ENCODE measurements at regions not wholly inside any gene's neighbourhood (a gene's known extent, or its start where the extent isn't known, plus 50 kb on each side); places are given as distances from the start of the nearest gene placed in this dataset.

DNA sequence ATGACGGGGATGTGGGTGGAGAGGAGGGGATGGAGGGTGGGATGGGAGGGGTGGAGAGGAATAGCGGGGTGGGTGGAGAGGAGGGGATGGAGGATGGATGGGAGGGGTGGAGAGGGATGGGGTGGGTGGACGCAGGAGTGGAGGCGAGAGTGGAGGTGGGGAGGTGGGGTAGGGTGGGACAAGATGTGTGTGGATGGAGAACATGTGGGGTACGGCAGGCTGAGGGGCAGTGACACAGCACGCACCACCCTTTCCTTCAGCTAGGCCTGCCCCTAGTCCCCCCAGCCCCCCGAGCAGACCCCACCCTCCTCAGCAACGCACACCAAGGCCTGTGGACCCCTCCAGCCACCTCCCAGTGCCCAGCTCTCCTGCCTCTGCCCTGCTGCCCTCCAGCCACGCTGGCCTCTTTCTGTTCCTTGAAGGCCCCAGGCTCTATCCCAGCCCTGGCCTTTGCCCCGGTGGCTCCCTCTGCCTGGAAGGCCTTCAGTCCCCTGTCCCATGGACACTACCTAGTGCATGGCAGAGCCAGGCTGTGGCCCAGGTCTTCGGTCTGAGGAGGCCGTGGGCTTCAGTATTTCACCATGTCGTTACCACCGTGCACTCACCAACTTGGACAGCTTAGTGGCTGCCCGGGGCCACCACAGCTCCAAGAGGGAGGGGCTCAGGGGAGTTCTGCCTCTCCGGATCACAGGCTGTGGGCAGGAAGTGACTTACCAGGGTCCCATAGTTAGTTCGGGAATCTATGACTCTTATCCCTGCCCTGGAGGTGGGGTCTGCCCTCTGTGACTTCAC is 78.4 kb upstream of the PMEPA1 start:
- Histone ChIP-seq H3K27ac (ENCODE audit: low read depth in 1 of 2, low read length in 1 of 2) (no peak overlapping the region), H3K4me3 (ENCODE audit: low read length in 2 of 2) (no peak overlapping the region), H3K27me3 (ENCODE audit: control insufficient read depth in 2 of 2, insufficient read depth in 1 of 2, low read length in 1 of 2) (no peaks in the 10 kb centered on the region), H3K9me3 (ENCODE audit: control insufficient read depth in 2 of 2, insufficient read depth in 1 of 2, low read length in 1 of 2) (no peaks in the 10 kb centered on the region), H3K4me1 (ENCODE audit: control insufficient read depth in 2 of 2, insufficient read depth in 2 of 2, low read length in 2 of 2) (no peaks in the 10 kb centered on the region), H3K36me3 (ENCODE audit: control insufficient read depth in 2 of 2, insufficient read depth in 2 of 2, low read length in 1 of 2) (no peaks in the 10 kb centered on the region)
- WGBS = 95% methylated on average over 17 of the region's 17 CpGs
- no peak for DNase-seq (ENCODE audit: low read depth in 6 of 9, low spot score in 9 of 9)

- Histone ChIP-seq H3K27ac (ENCODE audit: low read depth in 1 of 2, low read length in 1 of 2) (no peak overlapping the region), H3K27me3 (ENCODE audit: control insufficient read depth in 2 of 2, insufficient read depth in 1 of 2, low read length in 1 of 2) (no peaks in the 10 kb centered on the region), H3K4me3 (ENCODE audit: low read length in 2 of 2) (no peak overlapping the region), H3K9me3 (ENCODE audit: control insufficient read depth in 2 of 2, insufficient read depth in 1 of 2, low read length in 1 of 2) (no peaks in the 10 kb centered on the region), H3K4me1 (ENCODE audit: control insufficient read depth in 2 of 2, insufficient read depth in 2 of 2, low read length in 2 of 2) (no peaks in the 10 kb centered on the region), H3K36me3 (ENCODE audit: control insufficient read depth in 2 of 2, insufficient read depth in 2 of 2, low read length in 1 of 2) (no peaks in the 10 kb centered on the region)
- no peak for DNase-seq (ENCODE audit: low read depth in 6 of 9, low spot score in 9 of 9)
- WGBS = 94% methylated on average over 10 of the region's 10 CpGs
Measured at GRCh38 chr20:57787151-57787989, 77.6 kb upstream of the PMEPA1 start.

DNA sequence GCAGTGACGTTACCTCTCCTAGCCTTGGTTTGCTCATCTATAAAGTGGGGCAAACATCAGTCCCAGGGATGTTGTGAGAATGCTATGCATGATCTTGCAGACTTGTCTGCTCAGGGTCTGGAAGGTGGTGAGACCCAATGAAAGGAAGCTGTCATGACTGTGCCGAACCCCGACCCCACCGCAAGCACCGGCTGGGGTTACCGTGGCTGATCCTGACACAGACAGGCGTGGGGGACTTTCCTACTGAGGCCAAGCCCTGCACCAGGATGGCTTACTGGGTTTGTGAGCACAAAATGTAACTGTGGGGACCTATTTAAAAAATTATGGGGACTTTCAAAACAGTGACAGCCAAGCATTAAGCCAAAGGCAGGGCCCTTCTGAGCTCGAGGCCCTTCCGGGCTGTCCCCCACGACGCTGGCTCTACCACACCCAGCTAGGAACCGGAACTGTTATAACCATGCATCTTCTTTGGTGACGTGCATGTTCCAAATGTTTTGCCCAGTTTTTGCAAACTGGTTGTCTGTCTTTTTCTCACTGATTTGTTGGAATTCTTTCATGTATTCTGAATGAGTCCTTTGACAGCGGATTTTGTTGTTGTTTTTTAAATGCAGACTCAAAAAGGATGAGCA is 76.6 kb upstream of the PMEPA1 start:
- no peaks in the 10 kb centered on the region for H3K36me3 ChIP-seq (ENCODE audit: control insufficient read depth in 2 of 2, insufficient read depth in 2 of 2, low read length in 1 of 2)
- H3K27ac ChIP-seq (ENCODE audit: low read depth in 1 of 2, low read length in 1 of 2) = no peak overlapping the region
- H3K27me3 ChIP-seq (ENCODE audit: control insufficient read depth in 2 of 2, insufficient read depth in 1 of 2, low read length in 1 of 2) = no peaks in the 10 kb centered on the region
- WGBS = 95% methylated on average over 14 of the region's 14 CpGs
- H3K9me3 ChIP-seq (ENCODE audit: control insufficient read depth in 2 of 2, insufficient read depth in 1 of 2, low read length in 1 of 2) = no peaks in the 10 kb centered on the region
- DNase-seq (ENCODE audit: low read depth in 6 of 9, low spot score in 9 of 9) = no peak
- H3K4me1 ChIP-seq (ENCODE audit: control insufficient read depth in 2 of 2, insufficient read depth in 2 of 2, low read length in 2 of 2) = no peaks in the 10 kb centered on the region
- H3K4me3 ChIP-seq (ENCODE audit: low read length in 2 of 2) = no peak overlapping the region

DNA sequence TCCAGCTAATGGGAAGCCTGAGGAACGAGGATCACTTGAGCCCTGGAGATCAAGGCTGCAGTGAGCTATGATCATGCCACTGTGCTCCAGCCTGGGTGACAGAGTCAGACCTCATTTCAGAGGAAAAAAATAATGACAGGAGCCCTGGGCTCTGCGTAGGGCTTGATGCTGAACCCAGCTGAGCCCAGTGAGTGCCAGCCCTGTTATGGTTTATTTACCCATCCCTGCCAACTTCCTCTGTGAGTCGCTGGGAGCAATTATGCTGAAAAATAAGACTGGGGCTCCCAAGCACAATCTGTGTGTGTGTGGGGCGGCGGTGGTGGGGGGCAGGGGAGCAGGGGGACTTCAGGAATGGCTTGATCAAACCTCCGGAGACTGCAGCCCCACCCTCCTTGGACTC is 75.9 kb upstream of the PMEPA1 start:
- Histone ChIP-seq H3K4me1 (ENCODE audit: control insufficient read depth in 2 of 2, insufficient read depth in 2 of 2, low read length in 2 of 2) (no peaks in the 10 kb centered on the region), H3K9me3 (ENCODE audit: control insufficient read depth in 2 of 2, insufficient read depth in 1 of 2, low read length in 1 of 2) (no peaks in the 10 kb centered on the region), H3K27me3 (ENCODE audit: control insufficient read depth in 2 of 2, insufficient read depth in 1 of 2, low read length in 1 of 2) (no peaks in the 10 kb centered on the region), H3K27ac (ENCODE audit: low read depth in 1 of 2, low read length in 1 of 2) (no peak overlapping the region), H3K36me3 (ENCODE audit: control insufficient read depth in 2 of 2, insufficient read depth in 2 of 2, low read length in 1 of 2) (no peaks in the 10 kb centered on the region), H3K4me3 (ENCODE audit: low read length in 2 of 2) (no peak overlapping the region)
- WGBS = 80% methylated on average over 6 of the region's 6 CpGs
- DNase-seq (ENCODE audit: low read depth in 6 of 9, low spot score in 9 of 9) = no peak

- Histone ChIP-seq H3K36me3 (ENCODE audit: control insufficient read depth in 2 of 2, insufficient read depth in 2 of 2, low read length in 1 of 2) (no peaks in the 10 kb centered on the region), H3K4me1 (ENCODE audit: control insufficient read depth in 2 of 2, insufficient read depth in 2 of 2, low read length in 2 of 2) (no peaks in the 10 kb centered on the region), H3K9me3 (ENCODE audit: control insufficient read depth in 2 of 2, insufficient read depth in 1 of 2, low read length in 1 of 2) (no peaks in the 10 kb centered on the region), H3K27me3 (ENCODE audit: control insufficient read depth in 2 of 2, insufficient read depth in 1 of 2, low read length in 1 of 2) (no peaks in the 10 kb centered on the region), H3K27ac (ENCODE audit: low read depth in 1 of 2, low read length in 1 of 2) (no peak overlapping the region), H3K4me3 (ENCODE audit: low read length in 2 of 2) (no peak overlapping the region)
- no peak for DNase-seq (ENCODE audit: low read depth in 6 of 9, low spot score in 9 of 9)
- 94% methylated on average over 4 of the region's 4 CpGs for WGBS
Measured at GRCh38 chr20:57785061-57785460, 75.2 kb upstream of the PMEPA1 start.

- no peaks in the 10 kb centered on the region for H3K36me3 ChIP-seq (ENCODE audit: control insufficient read depth in 2 of 2, insufficient read depth in 2 of 2, low read length in 1 of 2)
- 95% methylated on average over 10 of the region's 10 CpGs for WGBS
- no peaks in the 10 kb centered on the region for H3K27me3 ChIP-seq (ENCODE audit: control insufficient read depth in 2 of 2, insufficient read depth in 1 of 2, low read length in 1 of 2)
- H3K9me3 ChIP-seq (ENCODE audit: control insufficient read depth in 2 of 2, insufficient read depth in 1 of 2, low read length in 1 of 2) = no peaks in the 10 kb centered on the region
- DNase-seq (ENCODE audit: low read depth in 6 of 9, low spot score in 9 of 9) = no peak
- H3K4me3 ChIP-seq (ENCODE audit: low read length in 2 of 2) = no peak overlapping the region
- no peaks in the 10 kb centered on the region for H3K4me1 ChIP-seq (ENCODE audit: control insufficient read depth in 2 of 2, insufficient read depth in 2 of 2, low read length in 2 of 2)
- H3K27ac ChIP-seq (ENCODE audit: low read depth in 1 of 2, low read length in 1 of 2) = no peak overlapping the region
Measured at GRCh38 chr20:57783956-57784837, 74.4 kb upstream of the PMEPA1 start.

GRCh38 chr20:57783196-57783595 is 73.4 kb upstream of the PMEPA1 start:
- Histone ChIP-seq H3K4me1 (ENCODE audit: control insufficient read depth in 2 of 2, insufficient read depth in 2 of 2, low read length in 2 of 2) (no peaks in the 10 kb centered on the region), H3K4me3 (ENCODE audit: low read length in 2 of 2) (no peak overlapping the region), H3K9me3 (ENCODE audit: control insufficient read depth in 2 of 2, insufficient read depth in 1 of 2, low read length in 1 of 2) (no peaks in the 10 kb centered on the region), H3K27me3 (ENCODE audit: control insufficient read depth in 2 of 2, insufficient read depth in 1 of 2, low read length in 1 of 2) (no peaks in the 10 kb centered on the region), H3K27ac (ENCODE audit: low read depth in 1 of 2, low read length in 1 of 2) (no peak overlapping the region), H3K36me3 (ENCODE audit: control insufficient read depth in 2 of 2, insufficient read depth in 2 of 2, low read length in 1 of 2) (no peaks in the 10 kb centered on the region)
- WGBS = 89% methylated on average over 4 of the region's 4 CpGs
- no peak for DNase-seq (ENCODE audit: low read depth in 6 of 9, low spot score in 9 of 9)

DNA sequence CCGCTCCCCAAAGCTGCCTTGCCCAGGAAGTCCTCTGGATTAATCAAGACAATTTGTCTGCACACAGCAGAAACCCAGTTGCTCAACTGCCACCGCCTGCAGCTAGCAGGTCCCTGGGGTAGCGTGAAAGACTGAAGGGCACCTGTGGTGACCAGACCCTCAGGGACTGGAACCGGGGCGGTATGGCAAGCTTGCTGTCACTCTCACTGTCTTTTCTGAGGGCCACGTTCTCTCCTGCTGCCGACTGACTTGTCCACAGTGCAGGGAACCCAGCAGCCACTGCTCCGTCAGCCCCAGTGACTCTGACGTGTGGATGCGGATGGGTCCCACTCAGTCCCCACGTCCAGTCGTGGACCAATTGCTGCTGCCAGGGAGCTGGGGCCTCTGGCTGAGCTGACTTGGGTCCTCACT is 72.8 kb upstream of the PMEPA1 start:
- DNase-seq (ENCODE audit: low read depth in 6 of 9, low spot score in 9 of 9) = no peak
- Histone ChIP-seq H3K4me1 (ENCODE audit: control insufficient read depth in 2 of 2, insufficient read depth in 2 of 2, low read length in 2 of 2) (no peaks in the 10 kb centered on the region), H3K27ac (ENCODE audit: low read depth in 1 of 2, low read length in 1 of 2) (no peak overlapping the region), H3K36me3 (ENCODE audit: control insufficient read depth in 2 of 2, insufficient read depth in 2 of 2, low read length in 1 of 2) (no peaks in the 10 kb centered on the region), H3K27me3 (ENCODE audit: control insufficient read depth in 2 of 2, insufficient read depth in 1 of 2, low read length in 1 of 2) (no peaks in the 10 kb centered on the region), H3K4me3 (ENCODE audit: low read length in 2 of 2) (no peak overlapping the region), H3K9me3 (ENCODE audit: control insufficient read depth in 2 of 2, insufficient read depth in 1 of 2, low read length in 1 of 2) (no peaks in the 10 kb centered on the region)
- 90% methylated on average over 12 of the region's 12 CpGs for WGBS

Measured in thymus (tissue), 11 donors.